Liver (tissue), 3 donors: ENCODE measurements at regions not wholly inside any gene's neighbourhood (a gene's known extent, or its start where the extent isn't known, plus 50 kb on each side); places are given as distances from the start of the nearest gene placed in this dataset.

Experiments used
- GABPA ChIP-seq, 2 donors: IDR thresholded peaks in 1 of 2; conservative IDR thresholded peaks in 1 of 2; 2 replicates each; pipeline ENCODE4 v1.6.1; 2016; ENCODE audit warnings: antibody characterized with exemption in 2 of 2, mild to moderate bottlenecking in 1 of 2, moderate library complexity in 1 of 2
- HNF4G ChIP-seq: IDR thresholded peaks from 2 replicates; pipeline ENCODE4 v1.6.1; 2016; ENCODE audit warnings: antibody characterized with exemption
- JUND ChIP-seq, 2 donors: IDR thresholded peaks; 2 replicates each; pipeline ENCODE4 v1.6.1; 2016; ENCODE audit warnings: antibody characterized with exemption in 2 of 2
- RAD21 ChIP-seq, 2 donors: IDR thresholded peaks; 2 replicates each; pipeline ENCODE4 v1.6.1; 2016; ENCODE audit warnings: antibody characterized with exemption in 2 of 2, mild to moderate bottlenecking in 2 of 2
- REST ChIP-seq: IDR thresholded peaks from 2 replicates; pipeline ENCODE4 v1.6.1; 2016; ENCODE audit warnings: antibody characterized with exemption, mild to moderate bottlenecking
- SP1 ChIP-seq: IDR thresholded peaks from 2 replicates; pipeline ENCODE4 v1.6.1; 2018; ENCODE audit warnings: antibody characterized with exemption, mild to moderate bottlenecking
- TAF1 ChIP-seq: conservative IDR thresholded peaks from 2 replicates; pipeline ENCODE4 v1.6.1; 2016; ENCODE audit warnings: antibody characterized with exemption, mild to moderate bottlenecking
- YY1 ChIP-seq: IDR thresholded peaks from 2 replicates; pipeline ENCODE4 v1.6.1; 2016; ENCODE audit warnings: antibody characterized with exemption, mild to moderate bottlenecking
- ZBTB33 ChIP-seq: IDR thresholded peaks from 2 replicates; pipeline ENCODE4 v1.6.1; 2016; ENCODE audit warnings: antibody characterized with exemption
- TF ChIP-seq, protein P1 (sequence below): fragments of 150-350 bp; IDR thresholded peaks from 2 replicates; pipeline ENCODE4 v1.5.1; 2017; ENCODE audit warnings: improper control_type of control experiment, low read depth, low read length; ENCODE audit not compliant: missing input control
- TF ChIP-seq, protein P2 (sequence below): IDR thresholded peaks from 2 replicates; pipeline ENCODE4 v1.6.1; 2016; ENCODE audit warnings: antibody characterized with exemption
- TF ChIP-seq, protein P3 (sequence below): IDR thresholded peaks from 2 replicates; pipeline ENCODE4 v1.6.1; 2016; ENCODE audit warnings: antibody characterized with exemption
- donor health status: healthy.
- donor health status: healthy.

DNA sequence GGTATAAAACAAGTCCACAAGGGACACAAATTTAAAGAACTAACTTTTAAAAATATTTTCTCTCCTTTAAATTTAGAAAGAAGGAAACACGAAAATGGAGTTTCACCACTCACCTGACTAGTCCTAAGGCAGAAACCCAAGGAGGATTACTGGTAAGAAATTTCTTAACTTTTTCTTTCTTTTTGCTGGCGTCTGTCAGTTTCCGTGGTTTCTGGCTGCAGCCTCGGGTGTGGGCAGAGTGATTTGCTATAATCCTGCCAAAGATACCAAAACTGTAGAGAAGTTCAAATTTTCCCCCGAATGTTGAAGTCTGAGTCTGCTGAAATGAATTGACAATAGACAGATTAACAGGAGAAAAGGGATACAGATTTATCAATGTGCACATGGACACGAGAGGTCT lies 843.6 kb upstream of the ALCAM start:
- TF ChIP-seq, protein P1, sequence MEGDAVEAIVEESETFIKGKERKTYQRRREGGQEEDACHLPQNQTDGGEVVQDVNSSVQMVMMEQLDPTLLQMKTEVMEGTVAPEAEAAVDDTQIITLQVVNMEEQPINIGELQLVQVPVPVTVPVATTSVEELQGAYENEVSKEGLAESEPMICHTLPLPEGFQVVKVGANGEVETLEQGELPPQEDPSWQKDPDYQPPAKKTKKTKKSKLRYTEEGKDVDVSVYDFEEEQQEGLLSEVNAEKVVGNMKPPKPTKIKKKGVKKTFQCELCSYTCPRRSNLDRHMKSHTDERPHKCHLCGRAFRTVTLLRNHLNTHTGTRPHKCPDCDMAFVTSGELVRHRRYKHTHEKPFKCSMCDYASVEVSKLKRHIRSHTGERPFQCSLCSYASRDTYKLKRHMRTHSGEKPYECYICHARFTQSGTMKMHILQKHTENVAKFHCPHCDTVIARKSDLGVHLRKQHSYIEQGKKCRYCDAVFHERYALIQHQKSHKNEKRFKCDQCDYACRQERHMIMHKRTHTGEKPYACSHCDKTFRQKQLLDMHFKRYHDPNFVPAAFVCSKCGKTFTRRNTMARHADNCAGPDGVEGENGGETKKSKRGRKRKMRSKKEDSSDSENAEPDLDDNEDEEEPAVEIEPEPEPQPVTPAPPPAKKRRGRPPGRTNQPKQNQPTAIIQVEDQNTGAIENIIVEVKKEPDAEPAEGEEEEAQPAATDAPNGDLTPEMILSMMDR = no peak
- TF ChIP-seq TAF1 (no peak), RAD21 (IDR thresholded peaks at IDR 0.05) (no peak), JUND (IDR thresholded peaks at IDR 0.05) (no peak), GABPA (IDR thresholded peaks at IDR 0.05 in 1 of 2, conservative IDR thresholded peaks at IDR 0.05 in 1 of 2) (no peak), HNF4G (no peak), REST (no peak), YY1 (no peak), ZBTB33 (no peak), SP1 (no peak)
- TF ChIP-seq, protein P2, sequence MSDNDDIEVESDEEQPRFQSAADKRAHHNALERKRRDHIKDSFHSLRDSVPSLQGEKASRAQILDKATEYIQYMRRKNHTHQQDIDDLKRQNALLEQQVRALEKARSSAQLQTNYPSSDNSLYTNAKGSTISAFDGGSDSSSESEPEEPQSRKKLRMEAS = no peak
- TF ChIP-seq, protein P3, sequence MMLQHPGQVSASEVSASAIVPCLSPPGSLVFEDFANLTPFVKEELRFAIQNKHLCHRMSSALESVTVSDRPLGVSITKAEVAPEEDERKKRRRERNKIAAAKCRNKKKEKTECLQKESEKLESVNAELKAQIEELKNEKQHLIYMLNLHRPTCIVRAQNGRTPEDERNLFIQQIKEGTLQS = no peak
